ENCODE measurements at regions not wholly inside any gene's neighbourhood (a gene's known extent, or its start where the extent isn't known, plus 50 kb on each side); places are given as distances from the start of the nearest gene placed in this dataset.

DNA sequence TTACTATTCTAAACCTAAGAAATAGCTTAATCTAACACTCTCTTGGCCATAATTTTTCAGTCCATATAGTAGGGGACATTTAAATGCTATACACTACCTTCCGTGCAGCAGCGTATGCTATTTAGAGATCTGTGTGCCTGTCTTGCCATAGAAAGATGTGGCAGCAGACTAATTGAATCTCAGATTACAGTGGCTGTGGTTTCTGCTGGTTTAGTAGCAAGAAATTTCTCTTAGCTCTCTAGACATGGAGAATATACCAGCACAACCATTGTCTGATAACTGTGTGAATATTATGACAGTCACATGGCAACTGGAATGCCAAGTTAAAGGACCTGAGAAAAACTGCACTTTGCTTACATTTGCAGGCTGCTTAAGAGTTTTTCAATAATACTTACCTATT lies 672.4 kb upstream of the MIR17HG start:
- TF ChIP-seq POLR2AphosphoS5 (IDR thresholded peaks at IDR 0.05), result no peak
- no peak for TF ChIP-seq CTCF (IDR thresholded peaks at IDR 0.05)
- no peak for TF ChIP-seq POLR2A (IDR thresholded peaks at IDR 0.05)
- no peak for TF ChIP-seq EP300 (IDR thresholded peaks at IDR 0.05)

Measured in sigmoid colon (tissue), 4 donors.